B cell (primary cell): ENCODE measurements at regions not wholly inside any gene's neighbourhood (a gene's known extent, or its start where the extent isn't known, plus 50 kb on each side); places are given as distances from the start of the nearest gene placed in this dataset.

Source experiments
- CTCF ChIP-seq: fragments of 200-600 bp; IDR thresholded peaks from one replicate; pipeline ENCODE4 v1.8.0; 2022; ENCODE audit warnings: antibody characterized with exemption, mild to moderate bottlenecking
- EZH2 ChIP-seq: IDR thresholded peaks from 2 replicates; pipeline ENCODE4 v1.6.1; 2012; ENCODE audit warnings: borderline replicate concordance, low read depth, mild to moderate bottlenecking, moderate library complexity, low read length; ENCODE audit not compliant: insufficient read depth, poor library complexity, severe bottlenecking

- TF ChIP-seq CTCF (no peak), EZH2 (no peak)
Measured at GRCh38 chrX:22351076-22351475, 78.4 kb downstream of the CBLL2 start.
